H9 (cell line): ENCODE measurements at regions not wholly inside any gene's neighbourhood (a gene's known extent, or its start where the extent isn't known, plus 50 kb on each side); places are given as distances from the start of the nearest gene placed in this dataset.
"Not testable (repeated sequence)": the region's sequence is repeated elsewhere in the genome, so short reads cannot be mapped to it uniquely, and the experiment has no call there.

Experiments used
- DNase-seq: peaks from one replicate; pipeline ENCODE4 v3.0.0-alpha.2; 2017
- H2AFZ ChIP-seq: one replicate; pipeline ENCODE4 v1.6.1; 2013; ENCODE audit warnings: mild to moderate bottlenecking, low read length, control low read depth, moderate library complexity
- H2AK5ac ChIP-seq: 2 replicates; pipeline ENCODE4 v1.6.1; 2013; ENCODE audit warnings: low read length, control low read depth, mixed read lengths; ENCODE audit not compliant: insufficient read length
- H2BK120ac ChIP-seq: one replicate; pipeline ENCODE4 v1.6.1; 2013; ENCODE audit warnings: low read depth, mild to moderate bottlenecking, low read length, control low read depth, inconsistent platforms; ENCODE audit not compliant: poor library complexity, severe bottlenecking
- H2BK12ac ChIP-seq: 2 replicates; pipeline ENCODE4 v1.6.1; 2013; ENCODE audit warnings: low read length, control low read depth, mixed read lengths, low read depth; ENCODE audit not compliant: insufficient read length
- H2BK15ac ChIP-seq: 2 replicates; pipeline ENCODE4 v1.6.1; 2013; ENCODE audit warnings: low read depth, low read length, control low read depth
- H2BK20ac ChIP-seq: one replicate; pipeline ENCODE4 v1.6.1; 2013; ENCODE audit warnings: low read depth, mild to moderate bottlenecking, low read length, control low read depth, inconsistent platforms; ENCODE audit not compliant: poor library complexity, severe bottlenecking
- H2BK5ac ChIP-seq: 2 replicates; pipeline ENCODE4 v1.6.1; 2013; ENCODE audit warnings: low read length, control low read depth, mixed read lengths; ENCODE audit not compliant: insufficient read length
- H3K14ac ChIP-seq: 2 replicates; pipeline ENCODE4 v1.6.1; 2013; ENCODE audit warnings: low read length, control low read depth; ENCODE audit not compliant: insufficient read depth
- H3K18ac ChIP-seq: 2 replicates; pipeline ENCODE4 v1.6.1; 2013; ENCODE audit warnings: low read depth, mild to moderate bottlenecking, mixed read lengths, low read length, control low read depth; ENCODE audit not compliant: insufficient read length
- H3K23ac ChIP-seq: 2 replicates; pipeline ENCODE4 v1.6.1; 2013; ENCODE audit warnings: low read length, control low read depth, mixed read lengths, low read depth; ENCODE audit not compliant: insufficient read length
- H3K23me2 ChIP-seq: 2 replicates; pipeline ENCODE4 v1.6.1; 2013; ENCODE audit warnings: low read depth, mild to moderate bottlenecking, mixed read lengths, low read length, control low read depth; ENCODE audit not compliant: insufficient read length, poor library complexity, severe bottlenecking
- H3K27ac ChIP-seq: 2 replicates; pipeline ENCODE4 v1.5.1; 2013; ENCODE audit warnings: low read length, control low read depth, mixed read lengths, low read depth; ENCODE audit not compliant: insufficient read length
- H3K27me3 ChIP-seq: 2 replicates; pipeline ENCODE4 v1.6.1; 2013; ENCODE audit warnings: low read length, control low read depth, inconsistent platforms; ENCODE audit not compliant: insufficient read depth
- H3K4ac ChIP-seq: 2 replicates; pipeline ENCODE4 v1.6.1; 2013; ENCODE audit warnings: low read depth, mild to moderate bottlenecking, control low read depth, inconsistent platforms, low read length, moderate library complexity
- H3K4me1 ChIP-seq: 2 replicates; pipeline ENCODE4 v1.6.1; 2013; ENCODE audit warnings: low read length, control low read depth, inconsistent platforms; ENCODE audit not compliant: insufficient read depth
- H3K4me2 ChIP-seq: 2 replicates; pipeline ENCODE4 v1.6.1; 2013; ENCODE audit warnings: low read length, control low read depth, mixed read lengths; ENCODE audit not compliant: insufficient read length, insufficient read depth
- H3K56ac ChIP-seq: 2 replicates; pipeline ENCODE4 v1.6.1; 2013; ENCODE audit warnings: low read depth, mild to moderate bottlenecking, mixed read lengths, low read length, control low read depth; ENCODE audit not compliant: insufficient read length
- H3K79me1 ChIP-seq: 2 replicates; pipeline ENCODE4 v1.6.1; 2013; ENCODE audit warnings: low read depth, mild to moderate bottlenecking, moderate library complexity, low read length, control low read depth, inconsistent platforms; ENCODE audit not compliant: insufficient read depth, poor library complexity, severe bottlenecking
- H3K79me2 ChIP-seq: 2 replicates; pipeline ENCODE4 v1.6.1; 2013; ENCODE audit warnings: low read length, control low read depth, inconsistent platforms; ENCODE audit not compliant: insufficient read depth
- H3K9ac ChIP-seq: 2 replicates; pipeline ENCODE4 v1.6.1; 2013; ENCODE audit warnings: low read length, control low read depth, mixed read lengths; ENCODE audit not compliant: insufficient read length; ENCODE audit errors: extremely low read depth
- H3K9me3 ChIP-seq: one replicate; pipeline ENCODE4 v1.6.1; 2013; ENCODE audit warnings: low read depth, low read length, inconsistent platforms; ENCODE audit not compliant: control insufficient read depth
- H3T11ph ChIP-seq: one replicate; pipeline ENCODE4 v1.6.1; 2013; ENCODE audit warnings: mild to moderate bottlenecking, low read length, control low read depth, inconsistent platforms
- H4K20me1 ChIP-seq: one replicate; pipeline ENCODE4 v1.6.1; 2013; ENCODE audit not compliant: control insufficient read depth, insufficient read length, insufficient read depth
- H4K5ac ChIP-seq: 2 replicates; pipeline ENCODE4 v1.6.1; 2013; ENCODE audit warnings: low read depth, mild to moderate bottlenecking, mixed read lengths, low read length, control low read depth; ENCODE audit not compliant: insufficient read length
- H4K8ac ChIP-seq: replicated peaks from 2 replicates; pipeline ENCODE4 v1.6.1; 2013; ENCODE audit warnings: low read length, control low read depth, mixed read lengths, low read depth; ENCODE audit not compliant: insufficient read length
- H4K91ac ChIP-seq: 2 replicates; pipeline ENCODE4 v1.6.1; 2013; ENCODE audit warnings: low read depth, mild to moderate bottlenecking, moderate library complexity, mixed read lengths, low read length, control low read depth; ENCODE audit not compliant: insufficient read length
- H3K27ac Mint-ChIP-seq, 3 experiments: 2 replicates in 2 of 3; 3 replicates in 1 of 3; pipeline ENCODE4 v1.8.0; 2020 to 2021; ENCODE audit warnings: mixed read lengths in 3 of 3, mild to moderate bottlenecking in 1 of 3, moderate library complexity in 1 of 3
- H3K27me3 Mint-ChIP-seq: 2 replicates; pipeline ENCODE4 v1.8.0; 2021; ENCODE audit warnings: low read depth, mild to moderate bottlenecking, moderate library complexity, mixed read lengths
- H3K36me3 Mint-ChIP-seq, 3 experiments: 2 replicates in 2 of 3; 3 replicates in 1 of 3; pipeline ENCODE4 v1.8.0; 2020 to 2021; ENCODE audit warnings: low read depth in 3 of 3, mixed read lengths in 3 of 3; ENCODE audit not compliant: insufficient read depth in 1 of 3
- H3K4me1 Mint-ChIP-seq, 2 experiments: 2 replicates each; pipeline ENCODE4 v1.8.0; 2020; ENCODE audit warnings: mixed read lengths in 2 of 2
- H3K4me3 Mint-ChIP-seq, 2 experiments: 2 replicates in 1 of 2; 3 replicates in 1 of 2; pipeline ENCODE4 v1.8.0; 2020 to 2021; ENCODE audit warnings: mild to moderate bottlenecking in 2 of 2, mixed read lengths in 2 of 2, moderate library complexity in 1 of 2
- H3K9me3 Mint-ChIP-seq, 2 experiments: 2 replicates in 1 of 2; 3 replicates in 1 of 2; pipeline ENCODE4 v1.8.0; 2020; ENCODE audit warnings: mild to moderate bottlenecking in 2 of 2, mixed read lengths in 2 of 2, moderate library complexity in 1 of 2
- WGBS: extraction: QIAGEN DNeasy Blood & Tissue Kit; methylation state at CpG from one replicate; pipeline ENCODE4 v1.1.7; 2013; ENCODE audit warnings: missing lambda C conversion rate, low lambda C conversion rate, mixed read lengths; ENCODE audit not compliant: insufficient read length; ENCODE audit errors: extremely low coverage; 5-methylcytosine and 5-hydroxymethylcytosine counted together
- TF ChIP-seq, protein P1 (sequence below): fragments of 200-600 bp; sonication (generic); conservative IDR thresholded peaks from 3 replicates; pipeline ENCODE4 v1.8.0; 2021; ENCODE audit warnings: antibody characterized with exemption, mild to moderate bottlenecking

DNA sequence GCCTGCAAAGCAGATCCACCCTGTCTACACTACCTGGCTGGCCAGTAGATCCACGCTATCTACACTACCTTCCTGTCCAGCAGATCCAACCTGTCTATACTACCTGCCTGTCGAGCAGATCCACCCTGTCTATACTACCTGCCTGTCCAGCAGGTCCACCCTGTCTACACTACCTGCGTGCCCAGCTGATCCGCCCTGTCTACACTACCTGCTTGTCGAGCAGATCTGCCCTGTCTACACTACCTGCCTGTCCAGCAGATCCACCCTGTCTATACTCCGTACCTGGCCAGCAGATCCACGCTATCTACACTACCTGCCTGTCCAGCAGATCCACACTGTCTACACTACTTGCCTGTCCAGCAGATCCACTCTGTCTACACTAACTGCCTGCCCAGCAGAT lies 102.8 kb upstream of the SAMD11 start:
- Histone ChIP-seq H2BK120ac (no peak overlapping the region), H2BK15ac (no peak overlapping the region), H3K56ac (no peak overlapping the region), H2BK20ac (no peak overlapping the region), H4K8ac (no peak overlapping the region), H3K27ac (no peak overlapping the region), H3K79me2 (no peaks in the 10 kb centered on the region), H3K79me1 (no peaks in the 10 kb centered on the region), H3K4me2 (no peak overlapping the region), H4K20me1 (peaks cover 2% of the 10 kb centered on the region), H2AK5ac (no peak overlapping the region), H3T11ph (no peak overlapping the region), H3K9me3 (no peaks in the 10 kb centered on the region), H3K9ac (no peak overlapping the region), H2BK5ac (no peak overlapping the region), H4K91ac (no peak overlapping the region), H2BK12ac (no peak overlapping the region), H2AFZ (no peak overlapping the region), H3K14ac (no peak overlapping the region), H4K5ac (no peak overlapping the region), H3K27me3 (no peaks in the 10 kb centered on the region), H3K4ac (no peak overlapping the region), H3K18ac (no peak overlapping the region), H3K23me2 (no peaks in the 10 kb centered on the region), H3K4me1 (no peaks in the 10 kb centered on the region), H3K23ac (no peak overlapping the region)
- Mint-ChIP-seq H3K36me3 (peaks cover 0 to 4% (median 0%) of the 10 kb centered on the region in 3 experiments; a peak in 1 of 7 replicates), H3K27ac (no peak overlapping the region), H3K9me3 (no peaks in the 10 kb centered on the region), H3K4me3 (no peak overlapping the region), H3K4me1 (peaks cover 0 to 3% of the 10 kb centered on the region in 2 experiments; a peak in 2 of 4 replicates), H3K27me3 (no peaks in the 10 kb centered on the region; the same call in 1 of the 2 replicates)
- no CpG with 5 or more reads among the region's 7 CpGs for WGBS
- no peak for DNase-seq
- TF ChIP-seq, protein P1, sequence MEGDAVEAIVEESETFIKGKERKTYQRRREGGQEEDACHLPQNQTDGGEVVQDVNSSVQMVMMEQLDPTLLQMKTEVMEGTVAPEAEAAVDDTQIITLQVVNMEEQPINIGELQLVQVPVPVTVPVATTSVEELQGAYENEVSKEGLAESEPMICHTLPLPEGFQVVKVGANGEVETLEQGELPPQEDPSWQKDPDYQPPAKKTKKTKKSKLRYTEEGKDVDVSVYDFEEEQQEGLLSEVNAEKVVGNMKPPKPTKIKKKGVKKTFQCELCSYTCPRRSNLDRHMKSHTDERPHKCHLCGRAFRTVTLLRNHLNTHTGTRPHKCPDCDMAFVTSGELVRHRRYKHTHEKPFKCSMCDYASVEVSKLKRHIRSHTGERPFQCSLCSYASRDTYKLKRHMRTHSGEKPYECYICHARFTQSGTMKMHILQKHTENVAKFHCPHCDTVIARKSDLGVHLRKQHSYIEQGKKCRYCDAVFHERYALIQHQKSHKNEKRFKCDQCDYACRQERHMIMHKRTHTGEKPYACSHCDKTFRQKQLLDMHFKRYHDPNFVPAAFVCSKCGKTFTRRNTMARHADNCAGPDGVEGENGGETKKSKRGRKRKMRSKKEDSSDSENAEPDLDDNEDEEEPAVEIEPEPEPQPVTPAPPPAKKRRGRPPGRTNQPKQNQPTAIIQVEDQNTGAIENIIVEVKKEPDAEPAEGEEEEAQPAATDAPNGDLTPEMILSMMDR: no peak

DNA sequence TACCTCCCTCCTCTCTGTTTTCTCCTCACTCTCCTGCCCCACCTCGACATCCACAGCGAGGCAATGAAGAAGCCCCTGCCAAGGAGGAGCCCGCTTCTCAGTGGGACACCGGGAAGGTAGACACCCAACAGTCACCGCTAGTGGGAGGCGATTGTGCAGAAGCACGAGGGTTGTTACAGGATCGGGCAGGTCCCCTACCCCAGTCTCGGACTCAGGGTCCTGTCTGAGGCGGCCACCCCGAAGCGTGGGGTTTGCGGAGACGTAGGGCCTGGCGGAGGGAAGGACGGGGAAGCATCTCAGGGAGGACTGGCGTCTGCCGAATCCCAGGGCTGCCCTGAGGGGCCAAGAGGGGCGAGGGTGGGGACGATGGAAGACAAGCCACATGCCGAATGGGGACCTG lies 96.9 kb upstream of the SAMD11 start:
- H3T11ph ChIP-seq, H3K4ac ChIP-seq, H3K9me3 Mint-ChIP-seq, H4K20me1 ChIP-seq, H3K18ac ChIP-seq, H3K23me2 ChIP-seq, H3K36me3 Mint-ChIP-seq, H3K27me3 Mint-ChIP-seq, H3K9me3 ChIP-seq, H3K4me1 ChIP-seq, H3K79me1 ChIP-seq, H2BK12ac ChIP-seq, H4K8ac ChIP-seq, H2AFZ ChIP-seq, H2BK120ac ChIP-seq, DNase-seq, H3K27ac ChIP-seq, H3K23ac ChIP-seq, H2BK20ac ChIP-seq, H3K4me1 Mint-ChIP-seq, H2AK5ac ChIP-seq, H3K14ac ChIP-seq, H3K79me2 ChIP-seq, H3K27me3 ChIP-seq, H4K91ac ChIP-seq, H2BK15ac ChIP-seq, H3K56ac ChIP-seq, H2BK5ac ChIP-seq, H4K5ac ChIP-seq: not testable (repeated sequence)
- H3K27ac Mint-ChIP-seq: peak overlapping the region in 1 of 3 experiments; percentile 76; a peak in 3 of 7 replicates
- WGBS: no CpG with 5 or more reads among the region's 21 CpGs
- peak overlapping the region; percentile 83 to 89 for H3K4me3 Mint-ChIP-seq
- H3K4me2 ChIP-seq: peak overlapping the region; percentile 84
- H3K9ac ChIP-seq: peak overlapping the region; percentile 84
